HEK293T (cell line): ENCODE measurements at regions not wholly inside any gene's neighbourhood (a gene's known extent, or its start where the extent isn't known, plus 50 kb on each side); places are given as distances from the start of the nearest gene placed in this dataset.

Source experiments
- ARNT ChIP-seq: fragments of 450-650 bp; IDR thresholded peaks from 2 replicates; pipeline ENCODE4 v1.6.1; 2017; ENCODE audit warnings: mild to moderate bottlenecking
- BHLHE40 ChIP-seq: fragments of 450-650 bp; IDR thresholded peaks from 2 replicates; pipeline ENCODE4 v1.6.1; 2016; ENCODE audit warnings: mild to moderate bottlenecking, moderate library complexity, borderline replicate concordance
- ELF4 ChIP-seq: fragments of 450-650 bp; IDR thresholded peaks from 2 replicates; pipeline ENCODE4 v1.6.1; 2017; ENCODE audit warnings: antibody characterized with exemption
- FOXK2 ChIP-seq: fragments of 450-650 bp; IDR thresholded peaks from 2 replicates; pipeline ENCODE4 v1.6.1; 2016; ENCODE audit warnings: mild to moderate bottlenecking
- FOXM1 ChIP-seq: fragments of 450-650 bp; IDR thresholded peaks from 2 replicates; pipeline ENCODE4 v1.6.1; 2017; ENCODE audit warnings: mild to moderate bottlenecking, borderline replicate concordance
- HDGF ChIP-seq: fragments of 450-650 bp; IDR thresholded peaks from 2 replicates; pipeline ENCODE4 v1.6.1; 2017; ENCODE audit warnings: antibody characterized with exemption, borderline replicate concordance
- NFRKB ChIP-seq: fragments of 450-650 bp; IDR thresholded peaks from 2 replicates; pipeline ENCODE4 v1.6.1; 2016; ENCODE audit warnings: mild to moderate bottlenecking, moderate library complexity
- SP1 ChIP-seq: fragments of 450-650 bp; IDR thresholded peaks from 2 replicates; pipeline ENCODE4 v1.6.1; 2017
- SUZ12 ChIP-seq: fragments of 450-650 bp; IDR thresholded peaks from 2 replicates; pipeline ENCODE4 v1.6.1; 2016; ENCODE audit warnings: mild to moderate bottlenecking
- ZNF384 ChIP-seq: fragments of 450-650 bp; IDR thresholded peaks from 2 replicates; pipeline ENCODE4 v1.6.1; 2016
- TF ChIP-seq, protein P1 (sequence below): fragments of 450-650 bp; IDR thresholded peaks from 2 replicates; pipeline ENCODE4 v1.6.1; 2016

DNA sequence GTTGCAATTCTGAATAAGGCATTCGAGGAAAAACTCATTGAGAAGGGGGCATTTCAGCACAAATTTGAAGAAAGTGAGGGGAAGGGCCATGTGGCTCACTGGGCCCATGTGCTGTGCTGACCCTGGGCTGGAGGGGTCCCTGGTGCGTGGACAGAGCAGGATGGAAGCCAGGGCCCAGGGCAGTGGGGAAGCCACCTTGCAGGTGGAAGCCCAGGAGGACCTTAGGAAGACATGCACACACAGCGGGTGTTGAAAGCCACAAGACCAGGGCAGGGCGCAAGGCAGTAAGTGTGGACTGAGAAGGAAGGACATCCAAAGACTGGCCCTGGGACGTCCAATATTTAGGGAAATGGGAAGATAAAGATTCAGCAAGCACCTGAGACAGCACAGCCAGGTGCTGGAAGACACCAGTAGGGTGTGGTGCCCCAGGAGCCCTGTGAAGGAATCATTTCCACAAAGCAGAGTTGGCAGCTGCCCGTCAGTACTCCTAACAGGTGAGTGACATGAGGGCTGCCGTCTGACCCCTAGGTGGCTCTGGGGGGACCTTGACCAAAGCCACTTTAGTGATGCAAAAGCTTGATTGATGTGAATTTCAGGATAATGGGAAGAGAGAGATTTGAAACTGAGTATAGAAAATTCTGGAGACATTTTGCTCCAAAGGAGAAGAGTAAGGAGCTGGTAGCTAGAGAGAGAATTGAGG is 254.4 kb upstream of the EXOC2 start:
- TF ChIP-seq SUZ12, result no peak
- no peak for TF ChIP-seq FOXM1
- no peak for TF ChIP-seq NFRKB
- TF ChIP-seq SP1, result no peak
- TF ChIP-seq ELF4, result no peak
- no peak for TF ChIP-seq ZNF384
- TF ChIP-seq, protein P1, sequence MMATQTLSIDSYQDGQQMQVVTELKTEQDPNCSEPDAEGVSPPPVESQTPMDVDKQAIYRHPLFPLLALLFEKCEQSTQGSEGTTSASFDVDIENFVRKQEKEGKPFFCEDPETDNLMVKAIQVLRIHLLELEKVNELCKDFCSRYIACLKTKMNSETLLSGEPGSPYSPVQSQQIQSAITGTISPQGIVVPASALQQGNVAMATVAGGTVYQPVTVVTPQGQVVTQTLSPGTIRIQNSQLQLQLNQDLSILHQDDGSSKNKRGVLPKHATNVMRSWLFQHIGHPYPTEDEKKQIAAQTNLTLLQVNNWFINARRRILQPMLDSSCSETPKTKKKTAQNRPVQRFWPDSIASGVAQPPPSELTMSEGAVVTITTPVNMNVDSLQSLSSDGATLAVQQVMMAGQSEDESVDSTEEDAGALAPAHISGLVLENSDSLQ, result no peak
- TF ChIP-seq HDGF, result no peak
- TF ChIP-seq BHLHE40, result no peak
- no peak for TF ChIP-seq FOXK2
- no peak for TF ChIP-seq ARNT
